ENCODE measurements at regions not wholly inside any gene's neighbourhood (a gene's known extent, or its start where the extent isn't known, plus 50 kb on each side); places are given as distances from the start of the nearest gene placed in this dataset.

- Histone ChIP-seq H3K9ac (ENCODE audit: low read length) (no peak overlapping the region), H3K36me3 (ENCODE audit: low read length) (no peaks in the 10 kb centered on the region), H3K9me3 (ENCODE audit: insufficient read depth, low read length) (no peaks in the 10 kb centered on the region), H3K27ac (ENCODE audit: low read depth, low read length) (no peak overlapping the region), H4K20me1 (ENCODE audit: low read depth, low read length) (no peaks in the 10 kb centered on the region), H3K4me2 (ENCODE audit: low read depth, low read length, poor library complexity, severe bottlenecking) (no peak overlapping the region), H3K9me2 (replicated peaks; ENCODE audit: insufficient read depth, low read length) (no peaks in the 10 kb centered on the region), H3K27me3 (ENCODE audit: low read length) (no peaks in the 10 kb centered on the region), H3F3A (ENCODE audit: insufficient read depth) (no peaks in the 10 kb centered on the region), H3K79me2 (ENCODE audit: insufficient read depth, low read length) (no peaks in the 10 kb centered on the region), H3K4me3 (ENCODE audit: insufficient read depth, low read length, poor library complexity, severe bottlenecking) (no peak overlapping the region), H2AFZ (ENCODE audit: low read depth, low read length, severe bottlenecking) (no peak overlapping the region)
- TF ChIP-seq EZH2phosphoT487 (conservative IDR thresholded peaks at IDR 0.05; ENCODE audit: low read length) (no peak), CTCF (IDR thresholded peaks at IDR 0.05; ENCODE audit: insufficient read depth, low read length, poor library complexity, severe bottlenecking) (no peak)
Measured at GRCh38 chr2:34912084-34912483, 1313.0 kb upstream of the FAM98A start.

GRCh38 chr2:34909992-34910705, 1311.0 kb upstream of the FAM98A start:
- H3F3A ChIP-seq (ENCODE audit: insufficient read depth): no peaks in the 10 kb centered on the region
- H2AFZ ChIP-seq (ENCODE audit: low read depth, low read length, severe bottlenecking): no peak overlapping the region
- H3K9ac ChIP-seq (ENCODE audit: low read length): no peak overlapping the region
- H3K79me2 ChIP-seq (ENCODE audit: insufficient read depth, low read length): no peaks in the 10 kb centered on the region
- no peaks in the 10 kb centered on the region for H3K27me3 ChIP-seq (ENCODE audit: low read length)
- no peak overlapping the region for H3K27ac ChIP-seq (ENCODE audit: low read depth, low read length)
- TF ChIP-seq EZH2phosphoT487 (conservative IDR thresholded peaks at IDR 0.05; ENCODE audit: low read length) (no peak), CTCF (IDR thresholded peaks at IDR 0.05; ENCODE audit: insufficient read depth, low read length, poor library complexity, severe bottlenecking) (no peak)
- H3K36me3 ChIP-seq (ENCODE audit: low read length): no peaks in the 10 kb centered on the region
- no peaks in the 10 kb centered on the region for H3K9me2 ChIP-seq (replicated peaks; ENCODE audit: insufficient read depth, low read length)
- H3K4me2 ChIP-seq (ENCODE audit: low read depth, low read length, poor library complexity, severe bottlenecking): no peak overlapping the region
- H3K9me3 ChIP-seq (ENCODE audit: insufficient read depth, low read length): no peaks in the 10 kb centered on the region
- H3K4me3 ChIP-seq (ENCODE audit: insufficient read depth, low read length, poor library complexity, severe bottlenecking): no peak overlapping the region
- H4K20me1 ChIP-seq (ENCODE audit: low read depth, low read length): no peaks in the 10 kb centered on the region

- Histone ChIP-seq H3K36me3 (ENCODE audit: low read length) (no peaks in the 10 kb centered on the region), H3K4me3 (ENCODE audit: insufficient read depth, low read length, poor library complexity, severe bottlenecking) (no peak overlapping the region), H3K27me3 (ENCODE audit: low read length) (no peaks in the 10 kb centered on the region), H3K9me3 (ENCODE audit: insufficient read depth, low read length) (no peaks in the 10 kb centered on the region), H2AFZ (ENCODE audit: low read depth, low read length, severe bottlenecking) (no peak overlapping the region), H3K4me2 (ENCODE audit: low read depth, low read length, poor library complexity, severe bottlenecking) (no peak overlapping the region), H4K20me1 (ENCODE audit: low read depth, low read length) (no peaks in the 10 kb centered on the region), H3K79me2 (ENCODE audit: insufficient read depth, low read length) (no peaks in the 10 kb centered on the region), H3K9me2 (replicated peaks; ENCODE audit: insufficient read depth, low read length) (no peaks in the 10 kb centered on the region), H3K27ac (ENCODE audit: low read depth, low read length) (no peak overlapping the region), H3K9ac (ENCODE audit: low read length) (no peak overlapping the region), H3F3A (ENCODE audit: insufficient read depth) (no peaks in the 10 kb centered on the region)
- TF ChIP-seq CTCF (IDR thresholded peaks at IDR 0.05; ENCODE audit: insufficient read depth, low read length, poor library complexity, severe bottlenecking) (peak; percentile 22), EZH2phosphoT487 (conservative IDR thresholded peaks at IDR 0.05; ENCODE audit: low read length) (no peak)
Measured at GRCh38 chr2:34907812-34908211, 1308.7 kb upstream of the FAM98A start.

Data from SU-DHL-6 (cell line).